ENCODE measurements at regions not wholly inside any gene's neighbourhood (a gene's known extent, or its start where the extent isn't known, plus 50 kb on each side); places are given as distances from the start of the nearest gene placed in this dataset.

DNA sequence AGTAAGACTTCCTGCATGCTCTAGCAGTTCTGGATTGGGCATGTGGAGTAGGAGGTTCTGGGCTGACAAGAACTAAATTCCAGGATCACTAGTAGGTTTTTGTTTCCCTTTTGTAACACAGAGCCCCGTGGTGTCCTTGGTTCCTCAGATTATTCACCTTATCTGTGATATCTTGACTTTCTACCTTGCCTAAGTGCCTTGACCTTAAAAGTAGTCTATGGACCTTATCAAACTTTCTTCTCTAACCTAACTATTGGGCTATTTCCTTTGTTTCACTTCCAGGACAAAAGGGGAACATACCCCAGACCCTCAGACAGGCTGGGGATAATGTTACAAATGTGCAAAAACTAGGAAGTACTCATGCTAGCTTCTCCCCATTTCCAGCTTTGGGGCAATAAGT is 595.3 kb downstream of the PSAT1 start:
- TF ChIP-seq POLR2A (IDR thresholded peaks at IDR 0.05) (no peak), EP300 (IDR thresholded peaks at IDR 0.05) (no peak)
- TF ChIP-seq, protein P1, sequence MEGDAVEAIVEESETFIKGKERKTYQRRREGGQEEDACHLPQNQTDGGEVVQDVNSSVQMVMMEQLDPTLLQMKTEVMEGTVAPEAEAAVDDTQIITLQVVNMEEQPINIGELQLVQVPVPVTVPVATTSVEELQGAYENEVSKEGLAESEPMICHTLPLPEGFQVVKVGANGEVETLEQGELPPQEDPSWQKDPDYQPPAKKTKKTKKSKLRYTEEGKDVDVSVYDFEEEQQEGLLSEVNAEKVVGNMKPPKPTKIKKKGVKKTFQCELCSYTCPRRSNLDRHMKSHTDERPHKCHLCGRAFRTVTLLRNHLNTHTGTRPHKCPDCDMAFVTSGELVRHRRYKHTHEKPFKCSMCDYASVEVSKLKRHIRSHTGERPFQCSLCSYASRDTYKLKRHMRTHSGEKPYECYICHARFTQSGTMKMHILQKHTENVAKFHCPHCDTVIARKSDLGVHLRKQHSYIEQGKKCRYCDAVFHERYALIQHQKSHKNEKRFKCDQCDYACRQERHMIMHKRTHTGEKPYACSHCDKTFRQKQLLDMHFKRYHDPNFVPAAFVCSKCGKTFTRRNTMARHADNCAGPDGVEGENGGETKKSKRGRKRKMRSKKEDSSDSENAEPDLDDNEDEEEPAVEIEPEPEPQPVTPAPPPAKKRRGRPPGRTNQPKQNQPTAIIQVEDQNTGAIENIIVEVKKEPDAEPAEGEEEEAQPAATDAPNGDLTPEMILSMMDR (IDR thresholded peaks at IDR 0.05) = no peak
